ENCODE measurements at regions not wholly inside any gene's neighbourhood (a gene's known extent, or its start where the extent isn't known, plus 50 kb on each side); places are given as distances from the start of the nearest gene placed in this dataset.

GRCh38 chr20:60389441-60389840 is 431.2 kb downstream of the CDH26 start:
- Mint-ChIP-seq H3K36me3 (no peaks in the 10 kb centered on the region), H3K9me3 (no peaks in the 10 kb centered on the region), H3K27ac (no peak overlapping the region), H3K4me1 (peaks cover 25% of the 10 kb centered on the region), H3K4me3 (no peak overlapping the region), H3K27me3 (ENCODE audit: insufficient read depth, low read depth) (peaks cover 2% of the 10 kb centered on the region)
- no peaks in the 10 kb centered on the region for H3F3A ChIP-seq (ENCODE audit: low read depth)
- H3K9me3 ChIP-seq (ENCODE audit: low read depth) = no peaks in the 10 kb centered on the region
- no peak overlapping the region for H2AFZ ChIP-seq (replicated peaks)
- H3K4me3 ChIP-seq = no peak overlapping the region
- no peaks in the 10 kb centered on the region for H4K20me1 ChIP-seq (ENCODE audit: low read depth)
- no peak for TF ChIP-seq EZH2 (IDR thresholded peaks at IDR 0.05)
- no peak for TF ChIP-seq EZH2phosphoT487 (IDR thresholded peaks at IDR 0.05)
- no peak for TF ChIP-seq CTCF (IDR thresholded peaks at IDR 0.05)
- DNase-seq (ENCODE audit: low spot score) = no peak
- no peak overlapping the region for H3K9ac ChIP-seq
- H3K79me2 ChIP-seq (ENCODE audit: low read depth) = no peaks in the 10 kb centered on the region
- no peaks in the 10 kb centered on the region for H3K4me1 ChIP-seq
- no peak overlapping the region for H3K4me2 ChIP-seq
- H3K27ac ChIP-seq = no peak overlapping the region
- peaks cover 3% of the 10 kb centered on the region for H3K27me3 ChIP-seq
- H3K36me3 ChIP-seq = no peaks in the 10 kb centered on the region

DNA sequence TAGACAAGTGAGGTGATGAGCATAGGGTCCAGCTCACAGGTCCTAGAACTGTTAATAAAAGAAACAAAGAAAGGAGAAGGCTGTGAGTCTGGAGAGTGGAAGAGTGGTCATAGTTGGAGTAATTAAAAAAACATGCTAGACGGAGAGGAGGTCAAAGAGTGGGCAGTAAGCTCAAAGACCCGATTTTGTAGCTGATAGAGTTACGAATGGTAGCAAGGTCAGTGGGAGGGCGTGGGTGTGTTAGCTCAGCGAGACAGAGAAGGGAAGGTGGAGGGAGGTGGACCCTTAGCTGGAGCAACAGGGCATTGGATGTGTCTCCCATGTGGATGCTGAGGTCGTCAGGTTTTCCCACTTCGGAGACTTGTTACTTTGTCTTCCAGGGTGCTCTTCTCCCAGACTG is 431.7 kb downstream of the CDH26 start:
- H3K27ac Mint-ChIP-seq = no peak overlapping the region
- Histone ChIP-seq H2AFZ (replicated peaks) (no peak overlapping the region), H3K27ac (no peak overlapping the region), H3K9me3 (ENCODE audit: low read depth) (no peaks in the 10 kb centered on the region), H3K4me2 (no peak overlapping the region), H3K27me3 (peaks cover 3% of the 10 kb centered on the region), H3K4me3 (no peak overlapping the region), H3K4me1 (no peaks in the 10 kb centered on the region), H3F3A (ENCODE audit: low read depth) (no peaks in the 10 kb centered on the region), H3K9ac (no peak overlapping the region), H3K36me3 (no peaks in the 10 kb centered on the region), H3K79me2 (ENCODE audit: low read depth) (no peaks in the 10 kb centered on the region), H4K20me1 (ENCODE audit: low read depth) (no peaks in the 10 kb centered on the region)
- H3K36me3 Mint-ChIP-seq = no peaks in the 10 kb centered on the region
- peaks cover 29% of the 10 kb centered on the region for H3K4me1 Mint-ChIP-seq
- no peak overlapping the region for H3K4me3 Mint-ChIP-seq
- H3K9me3 Mint-ChIP-seq = no peaks in the 10 kb centered on the region
- no peak for DNase-seq (ENCODE audit: low spot score)
- TF ChIP-seq CTCF (IDR thresholded peaks at IDR 0.05) (no peak), EZH2 (IDR thresholded peaks at IDR 0.05) (no peak), EZH2phosphoT487 (IDR thresholded peaks at IDR 0.05) (no peak)
- peaks cover 2% of the 10 kb centered on the region for H3K27me3 Mint-ChIP-seq (ENCODE audit: insufficient read depth, low read depth)

GRCh38 chr20:60395991-60396390 is 437.8 kb downstream of the CDH26 start:
- Histone ChIP-seq H3K36me3 (no peaks in the 10 kb centered on the region), H3K27me3 (no peaks in the 10 kb centered on the region), H3F3A (ENCODE audit: low read depth) (no peaks in the 10 kb centered on the region), H3K4me2 (no peak overlapping the region), H3K27ac (no peak overlapping the region), H4K20me1 (ENCODE audit: low read depth) (no peaks in the 10 kb centered on the region), H3K4me1 (no peaks in the 10 kb centered on the region), H3K9ac (no peak overlapping the region), H3K9me3 (ENCODE audit: low read depth) (no peaks in the 10 kb centered on the region), H3K4me3 (no peak overlapping the region), H3K79me2 (ENCODE audit: low read depth) (no peaks in the 10 kb centered on the region), H2AFZ (replicated peaks) (no peak overlapping the region)
- H3K4me1 Mint-ChIP-seq = peaks cover 32% of the 10 kb centered on the region
- H3K36me3 Mint-ChIP-seq = no peaks in the 10 kb centered on the region
- no peak overlapping the region for H3K27ac Mint-ChIP-seq
- no peak for DNase-seq (ENCODE audit: low spot score)
- TF ChIP-seq CTCF (IDR thresholded peaks at IDR 0.05) (no peak), EZH2 (IDR thresholded peaks at IDR 0.05) (no peak), EZH2phosphoT487 (IDR thresholded peaks at IDR 0.05) (no peak)
- peaks cover 15% of the 10 kb centered on the region for H3K9me3 Mint-ChIP-seq
- peaks cover 5% of the 10 kb centered on the region for H3K27me3 Mint-ChIP-seq (ENCODE audit: insufficient read depth, low read depth)
- H3K4me3 Mint-ChIP-seq = no peak overlapping the region
